ENCODE measurements at regions not wholly inside any gene's neighbourhood (a gene's known extent, or its start where the extent isn't known, plus 50 kb on each side); places are given as distances from the start of the nearest gene placed in this dataset.

DNA sequence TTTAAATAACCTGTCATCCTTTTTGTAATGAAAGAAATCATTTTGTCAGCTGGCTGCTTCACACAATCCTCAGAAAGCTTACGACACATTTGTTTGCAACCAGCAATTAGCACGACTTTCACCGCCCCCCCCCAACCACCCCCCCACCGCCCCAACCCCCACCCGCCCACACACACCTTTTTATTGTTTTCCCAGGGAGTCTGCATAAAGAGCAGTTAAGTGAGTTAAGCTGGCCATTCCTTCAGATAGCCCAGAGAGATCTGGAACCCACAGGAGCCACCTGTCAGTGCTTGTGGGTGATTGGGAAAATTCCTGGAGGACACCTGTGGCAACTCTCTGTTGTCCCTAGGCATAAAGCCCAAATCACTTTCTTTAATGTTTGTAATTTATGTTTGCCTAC is 175.7 kb upstream of the FMR1 start:
- no peaks in the 10 kb centered on the region for H3K4me1 ChIP-seq (replicated peaks; ENCODE audit: insufficient read depth)
- TF ChIP-seq EZH2 (IDR thresholded peaks at IDR 0.05; ENCODE audit: low read depth), result no peak
- no peak for TF ChIP-seq CTCF (conservative IDR thresholded peaks at IDR 0.05)
- BruUV-seq (replicated peaks), result no TSS peak
- no peaks in the 10 kb centered on the region for H3K36me3 ChIP-seq (ENCODE audit: low read depth)
- no peaks in the 10 kb centered on the region for H3K27me3 ChIP-seq (ENCODE audit: insufficient read depth, low read depth)
- no peaks in the 10 kb centered on the region for H3K9me2 ChIP-seq (ENCODE audit: insufficient read depth)
- ChIA-PET POLR2A (ENCODE audit: unreplicated experiment) (no interaction called here), CTCF (no interaction called here)
- DNase-seq, result no peak
- no peaks in the 10 kb centered on the region for H3F3A ChIP-seq (ENCODE audit: insufficient read depth, low read depth)
- no peak overlapping the region for H3K27ac ChIP-seq
- no peak overlapping the region for H3K4me2 ChIP-seq
- H2AFZ ChIP-seq, result no peak overlapping the region
- intact Hi-C loops (cut with micrococcal nuclease; ENCODE audit: unreplicated experiment), result no loop called here
- H3K79me2 ChIP-seq (ENCODE audit: low read depth), result no peaks in the 10 kb centered on the region
- H3K4me3 ChIP-seq, result no peak overlapping the region
- H3K9me3 ChIP-seq (ENCODE audit: insufficient read depth, low read depth), result no peaks in the 10 kb centered on the region
- no peaks in the 10 kb centered on the region for H4K20me1 ChIP-seq (ENCODE audit: insufficient read depth)

DNA sequence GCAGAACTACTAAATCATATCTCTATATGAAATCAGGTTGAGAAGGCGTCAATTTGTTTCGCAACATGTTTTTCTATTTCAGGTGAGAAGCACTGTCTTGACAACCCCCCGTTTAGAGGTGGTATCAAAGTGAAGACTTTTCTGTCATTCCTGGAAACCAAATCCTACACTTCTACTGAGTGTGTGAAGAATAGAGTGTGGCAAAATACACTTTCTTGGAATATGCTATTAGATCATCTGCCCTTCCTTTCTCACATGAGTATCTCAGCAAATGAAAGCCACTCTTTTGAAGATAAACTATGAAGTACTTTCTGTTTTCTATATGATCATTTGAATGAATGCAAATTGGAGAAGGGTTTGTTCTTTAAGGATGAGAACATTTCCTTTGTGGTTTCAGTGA is 174.0 kb upstream of the FMR1 start:
- no peak overlapping the region for H3K4me2 ChIP-seq
- H3K9me2 ChIP-seq (ENCODE audit: insufficient read depth), result no peaks in the 10 kb centered on the region
- H4K20me1 ChIP-seq (ENCODE audit: insufficient read depth), result no peaks in the 10 kb centered on the region
- H2AFZ ChIP-seq, result no peak overlapping the region
- TF ChIP-seq CTCF (conservative IDR thresholded peaks at IDR 0.05), result no peak
- TF ChIP-seq EZH2 (IDR thresholded peaks at IDR 0.05; ENCODE audit: low read depth), result no peak
- intact Hi-C loops (cut with micrococcal nuclease; ENCODE audit: unreplicated experiment), result no loop called here
- H3K4me3 ChIP-seq, result no peak overlapping the region
- H3K4me1 ChIP-seq (replicated peaks; ENCODE audit: insufficient read depth), result no peaks in the 10 kb centered on the region
- no peaks in the 10 kb centered on the region for H3K9me3 ChIP-seq (ENCODE audit: insufficient read depth, low read depth)
- POLR2A ChIA-PET (ENCODE audit: unreplicated experiment), result no interaction called here
- H3F3A ChIP-seq (ENCODE audit: insufficient read depth, low read depth), result no peaks in the 10 kb centered on the region
- peaks cover 12% of the 10 kb centered on the region; the same call in 1 of the 2 replicates for H3K27me3 ChIP-seq (ENCODE audit: insufficient read depth, low read depth)
- no peak overlapping the region for H3K27ac ChIP-seq
- no peaks in the 10 kb centered on the region for H3K79me2 ChIP-seq (ENCODE audit: low read depth)
- H3K36me3 ChIP-seq (ENCODE audit: low read depth), result no peaks in the 10 kb centered on the region
- no TSS peak for BruUV-seq (replicated peaks)
- no peak for DNase-seq
- CTCF ChIA-PET, result no interaction called here

DNA sequence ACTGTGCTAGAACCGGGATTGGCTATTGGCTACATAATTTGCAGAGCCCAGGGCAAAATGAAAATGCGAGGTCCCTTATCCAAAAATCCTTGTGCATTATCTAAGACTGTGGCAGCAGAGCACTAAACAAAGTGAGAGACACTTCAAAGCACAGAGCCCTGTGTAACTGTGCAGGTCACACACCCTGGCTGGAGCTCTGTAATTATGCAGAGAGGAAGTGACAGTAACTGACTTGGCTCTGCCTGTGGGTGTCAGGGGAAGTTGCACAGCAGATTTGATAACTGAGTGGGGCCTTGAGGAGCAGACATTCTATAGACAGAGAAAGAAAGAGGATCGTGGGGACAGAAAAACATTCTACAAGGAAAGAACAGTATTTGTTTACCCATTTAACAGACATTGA is 173.5 kb upstream of the FMR1 start:
- H4K20me1 ChIP-seq (ENCODE audit: insufficient read depth), result no peaks in the 10 kb centered on the region
- ChIA-PET POLR2A (ENCODE audit: unreplicated experiment) (no interaction called here), CTCF (no interaction called here)
- no peak for TF ChIP-seq EZH2 (IDR thresholded peaks at IDR 0.05; ENCODE audit: low read depth)
- TF ChIP-seq CTCF (conservative IDR thresholded peaks at IDR 0.05), result no peak
- H3K4me2 ChIP-seq, result no peak overlapping the region
- no peak overlapping the region for H3K4me3 ChIP-seq
- H3K27ac ChIP-seq, result no peak overlapping the region
- H2AFZ ChIP-seq, result no peak overlapping the region
- H3K79me2 ChIP-seq (ENCODE audit: low read depth), result no peaks in the 10 kb centered on the region
- BruUV-seq (replicated peaks), result no TSS peak
- no peaks in the 10 kb centered on the region for H3K36me3 ChIP-seq (ENCODE audit: low read depth)
- H3K9me3 ChIP-seq (ENCODE audit: insufficient read depth, low read depth), result no peaks in the 10 kb centered on the region
- no peaks in the 10 kb centered on the region for H3F3A ChIP-seq (ENCODE audit: insufficient read depth, low read depth)
- intact Hi-C loops (cut with micrococcal nuclease; ENCODE audit: unreplicated experiment), result no loop called here
- no peak for DNase-seq
- peaks cover 18% of the 10 kb centered on the region; the same call in 1 of the 2 replicates for H3K27me3 ChIP-seq (ENCODE audit: insufficient read depth, low read depth)
- no peaks in the 10 kb centered on the region for H3K4me1 ChIP-seq (replicated peaks; ENCODE audit: insufficient read depth)
- H3K9me2 ChIP-seq (ENCODE audit: insufficient read depth), result no peaks in the 10 kb centered on the region
